ENCODE measurements at regions not wholly inside any gene's neighbourhood (a gene's known extent, or its start where the extent isn't known, plus 50 kb on each side); places are given as distances from the start of the nearest gene placed in this dataset.
"Not testable (repeated sequence)": the region's sequence is repeated elsewhere in the genome, so short reads cannot be mapped to it uniquely, and the experiment has no call there.

DNA sequence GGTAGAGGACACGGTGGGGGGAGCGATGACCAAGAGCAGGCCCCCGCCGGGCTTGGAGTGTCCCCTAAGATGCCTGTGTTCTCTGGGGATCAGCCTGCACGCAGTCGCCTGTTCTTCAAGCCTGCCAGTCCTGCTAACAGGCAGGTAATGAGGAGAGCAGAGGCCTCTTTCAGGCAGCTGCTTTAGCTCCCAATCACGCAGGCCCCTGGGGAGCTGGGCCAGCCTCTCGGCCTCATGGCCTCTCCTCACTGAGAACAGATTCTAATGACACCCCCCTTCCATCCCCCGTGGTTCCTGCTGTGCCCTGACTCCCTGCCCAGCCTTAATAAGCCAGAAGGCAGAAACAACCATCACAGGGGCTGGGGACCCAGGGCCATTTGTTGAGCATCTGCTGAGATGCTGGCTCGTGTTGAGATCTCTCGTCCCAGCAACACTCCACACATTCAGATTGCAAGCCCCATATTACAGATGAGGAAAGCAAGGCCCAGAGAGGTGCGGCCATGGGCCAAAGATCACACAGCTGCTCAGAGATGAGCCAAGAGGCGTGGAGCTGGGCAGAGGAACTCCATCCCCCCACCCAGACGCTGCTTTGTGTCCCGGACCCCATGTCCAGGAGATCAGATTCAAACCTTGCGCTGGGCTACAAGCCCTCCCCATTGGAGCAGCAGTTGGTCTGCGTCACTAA lies 71.6 kb upstream of the CASZ1 start:
- DNase-seq (ENCODE audit: low spot score), result peak; percentile 4

DNA sequence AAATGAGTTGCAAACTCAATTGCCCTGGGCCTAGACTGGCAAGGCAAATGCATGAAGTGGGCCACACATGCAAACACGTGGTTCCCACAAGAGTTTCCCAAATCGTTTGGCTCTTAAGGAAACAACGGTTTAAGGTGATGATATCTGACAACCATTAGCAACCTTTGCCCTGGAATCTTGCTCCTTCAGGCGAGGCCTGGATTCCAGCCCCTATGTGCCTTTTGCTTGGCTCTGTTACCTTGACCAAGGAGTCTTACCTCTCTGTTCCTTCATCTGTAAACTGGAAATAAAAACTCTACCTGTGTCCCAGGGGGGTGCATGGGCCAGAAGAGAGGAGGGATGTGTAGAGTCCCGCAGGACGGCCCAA lies 72.1 kb upstream of the CASZ1 start:
- DNase-seq (ENCODE audit: low spot score), result no peak

GRCh38 chr1:10869933-10870332 lies 73.5 kb upstream of the CASZ1 start:
- DNase-seq (ENCODE audit: low spot score), result no peak

- no peak for DNase-seq (ENCODE audit: low spot score)
Observed at GRCh38 chr1:10870493-10871096, 74.1 kb upstream of the CASZ1 start.

DNA sequence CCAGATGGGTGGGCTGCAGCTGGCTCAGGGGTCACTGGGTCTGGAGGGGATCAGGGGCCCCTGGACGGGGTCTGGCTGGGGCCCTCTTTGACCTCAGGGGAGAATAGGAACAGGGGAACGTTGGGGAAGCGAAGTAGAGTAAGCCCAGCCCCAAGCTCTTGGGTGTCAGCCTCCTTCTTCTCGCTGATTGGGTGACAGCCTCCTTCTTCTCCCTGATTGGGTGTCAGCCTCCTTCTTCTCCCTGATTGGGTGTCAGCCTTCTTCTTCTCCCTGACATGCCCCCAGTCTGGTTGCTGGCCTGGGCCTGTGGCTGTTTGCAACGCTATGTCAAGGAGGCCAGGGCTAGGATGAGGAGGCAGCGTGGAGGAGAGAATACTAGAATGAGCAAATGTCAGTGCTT lies 76.7 kb upstream of the CASZ1 start:
- no peak for DNase-seq (ENCODE audit: low spot score)

GRCh38 chr1:10874351-10874750 lies 77.9 kb upstream of the CASZ1 start:
- no peak for DNase-seq (ENCODE audit: low spot score)

DNA sequence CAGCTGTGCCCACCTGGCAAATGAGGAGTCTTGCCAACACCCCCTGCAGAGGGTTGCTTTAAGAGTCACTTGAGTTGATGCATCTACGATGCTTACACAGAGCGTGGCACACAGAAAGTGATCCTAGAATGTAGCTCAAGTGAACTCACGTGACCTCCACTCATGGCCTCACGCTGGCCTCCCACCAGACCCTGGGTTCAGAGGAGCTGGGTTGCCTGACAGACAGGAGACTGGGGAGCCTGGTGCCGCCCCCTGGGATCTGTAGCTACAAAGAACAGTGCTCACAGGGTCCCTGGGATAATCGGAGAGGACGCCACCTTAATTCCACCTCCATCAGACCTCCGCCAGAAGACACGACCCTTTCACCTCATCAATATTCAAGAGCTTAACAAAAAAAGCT lies 81.4 kb upstream of the CASZ1 start:
- no peak for DNase-seq (ENCODE audit: low spot score)

GRCh38 chr1:10878469-10878868 lies 82.0 kb upstream of the CASZ1 start:
- DNase-seq (ENCODE audit: low spot score), result no peak

- DNase-seq (ENCODE audit: low spot score), result no peak
Observed at GRCh38 chr1:10880063-10880462, 83.6 kb upstream of the CASZ1 start.

DNA sequence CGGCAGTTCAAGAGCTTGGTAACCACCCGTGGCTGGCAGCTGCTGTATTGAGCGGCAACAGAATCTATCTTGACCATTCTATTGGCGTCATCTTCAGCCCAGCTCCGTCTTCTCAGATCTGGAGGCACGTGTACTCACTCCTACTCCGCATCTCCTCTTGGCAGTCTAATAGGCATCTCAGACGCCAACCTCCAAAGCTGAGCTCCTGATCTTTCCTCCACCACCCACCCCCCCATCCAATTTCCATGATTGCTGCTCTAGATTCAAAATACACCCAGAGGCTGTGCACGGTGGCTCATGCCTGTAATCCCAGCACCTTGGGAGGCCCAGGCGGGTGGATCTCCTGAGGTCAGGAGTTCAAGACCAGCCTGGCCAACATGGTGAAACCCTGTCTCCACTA lies 84.6 kb upstream of the CASZ1 start:
- DNase-seq (ENCODE audit: low spot score), result no peak

DNA sequence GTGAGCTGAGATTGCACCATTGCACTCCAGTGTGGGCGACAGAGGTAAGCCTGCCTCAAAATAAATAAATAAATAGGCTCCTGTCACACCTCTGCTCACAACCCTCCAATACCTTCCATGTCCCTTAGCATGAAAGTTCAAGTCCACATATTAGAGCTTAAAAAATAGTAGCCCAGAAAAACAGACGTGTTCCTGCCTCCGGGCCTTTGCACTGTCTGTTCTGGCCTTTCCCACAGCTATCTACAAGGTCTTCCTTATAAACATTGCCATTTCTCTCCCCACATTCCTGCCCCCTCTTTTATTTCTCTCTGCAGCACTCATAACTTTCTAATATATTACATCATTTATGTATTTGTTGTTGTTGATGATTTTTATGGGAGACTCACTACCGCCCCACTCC lies 85.6 kb upstream of the CASZ1 start:
- no peak for DNase-seq (ENCODE audit: low spot score)

GRCh38 chr1:10887032-10887431 lies 90.6 kb upstream of the CASZ1 start:
- not testable (repeated sequence) for DNase-seq (ENCODE audit: low spot score)

DNA sequence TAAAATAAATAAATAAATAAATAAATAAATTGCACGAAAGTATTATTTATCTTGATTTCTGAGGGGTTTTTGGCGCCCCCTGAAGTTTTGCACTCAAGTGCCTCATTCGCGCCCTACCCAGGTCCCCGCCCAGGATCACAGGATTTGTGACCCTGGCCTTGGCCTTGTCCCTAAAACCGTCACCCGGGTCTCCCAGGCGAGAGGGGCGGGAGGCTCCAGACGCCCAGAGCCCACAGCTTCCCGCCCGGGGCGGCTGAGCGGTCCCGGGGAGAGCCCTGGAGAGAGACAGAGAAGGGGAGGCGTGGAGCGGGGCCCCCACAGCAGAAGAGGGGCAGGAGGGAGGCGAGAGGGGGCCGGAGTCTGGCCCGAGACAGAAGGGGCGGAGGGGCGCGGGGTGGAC lies 91.8 kb upstream of the CASZ1 start:
- DNase-seq (ENCODE audit: low spot score), result no peak

DNA sequence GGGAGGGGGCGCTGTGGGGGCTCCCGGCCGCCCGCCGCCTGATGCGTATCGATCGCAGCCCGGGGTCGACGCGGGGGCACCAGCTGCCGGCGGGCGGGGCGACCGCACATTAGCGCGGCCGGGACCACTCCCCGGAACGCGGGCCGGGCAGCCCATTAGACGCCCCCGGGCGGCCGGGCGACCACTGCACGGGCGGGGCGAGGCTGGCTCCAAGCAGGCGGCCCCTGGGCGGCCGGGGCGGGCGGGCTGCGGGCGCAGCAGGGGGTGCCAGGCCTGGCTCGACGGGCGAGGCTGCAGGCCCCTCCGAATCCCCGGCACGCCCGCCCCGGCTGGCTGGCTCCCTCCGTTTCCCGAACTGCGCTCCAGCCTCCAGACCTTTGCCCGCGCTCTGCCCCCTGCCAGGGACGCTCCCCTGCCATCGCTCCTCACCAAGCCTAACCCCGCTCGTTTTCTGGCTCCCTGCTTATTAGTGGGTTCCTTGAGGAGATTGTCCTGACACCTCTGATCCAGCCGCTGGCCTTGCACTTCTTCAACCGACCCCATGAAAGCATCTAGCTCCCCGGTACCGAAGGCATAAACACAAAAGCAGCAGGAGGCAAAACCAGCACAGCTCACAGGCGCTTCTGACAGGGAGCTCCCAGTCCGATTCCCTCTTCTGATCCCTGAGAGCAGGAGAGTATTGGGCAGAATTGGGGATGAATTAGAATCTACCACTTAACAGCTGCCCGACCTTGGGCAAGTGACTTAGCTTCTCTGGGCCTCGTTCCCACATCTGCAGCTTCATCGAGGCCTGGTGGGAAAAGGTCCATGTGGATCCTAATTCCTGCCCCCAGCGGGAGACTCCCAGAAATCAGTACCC lies 92.6 kb upstream of the CASZ1 start:
- no peak for DNase-seq (ENCODE audit: low spot score)

DNA sequence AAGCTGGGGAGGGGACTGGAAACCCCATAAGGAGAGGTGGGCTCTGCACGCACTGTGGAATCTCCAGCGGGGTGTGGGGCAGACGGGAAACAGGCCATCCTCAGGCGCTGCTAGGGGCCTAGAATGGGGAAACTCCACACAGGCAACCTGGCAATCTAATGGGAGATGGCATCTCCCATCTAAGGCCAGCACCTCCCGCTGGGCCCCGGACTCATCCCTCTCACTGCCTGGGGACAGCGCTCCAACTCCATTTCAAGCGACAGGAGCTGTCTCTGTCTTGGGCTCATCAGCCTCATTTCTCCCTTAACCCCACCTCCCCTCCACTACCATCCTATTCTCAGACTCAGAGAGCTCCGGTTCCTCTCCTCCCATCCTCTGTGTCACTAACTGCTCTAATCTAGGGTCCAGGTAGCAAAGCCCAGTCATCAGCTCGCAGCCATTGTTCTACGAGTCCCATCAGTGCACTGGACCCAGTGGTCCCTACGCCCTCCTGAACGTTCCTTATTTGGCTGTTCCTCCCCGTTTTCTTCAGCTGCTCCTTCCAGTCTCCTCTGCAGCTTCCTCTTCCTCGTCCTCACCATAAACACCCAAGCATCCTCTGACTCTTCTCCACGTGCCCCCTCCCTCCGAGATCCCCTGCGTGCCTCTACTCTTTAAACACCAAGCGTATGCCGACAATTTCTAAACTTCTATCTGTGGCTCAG lies 93.4 kb upstream of the CASZ1 start:
- no peak for DNase-seq (ENCODE audit: low spot score)

DNA sequence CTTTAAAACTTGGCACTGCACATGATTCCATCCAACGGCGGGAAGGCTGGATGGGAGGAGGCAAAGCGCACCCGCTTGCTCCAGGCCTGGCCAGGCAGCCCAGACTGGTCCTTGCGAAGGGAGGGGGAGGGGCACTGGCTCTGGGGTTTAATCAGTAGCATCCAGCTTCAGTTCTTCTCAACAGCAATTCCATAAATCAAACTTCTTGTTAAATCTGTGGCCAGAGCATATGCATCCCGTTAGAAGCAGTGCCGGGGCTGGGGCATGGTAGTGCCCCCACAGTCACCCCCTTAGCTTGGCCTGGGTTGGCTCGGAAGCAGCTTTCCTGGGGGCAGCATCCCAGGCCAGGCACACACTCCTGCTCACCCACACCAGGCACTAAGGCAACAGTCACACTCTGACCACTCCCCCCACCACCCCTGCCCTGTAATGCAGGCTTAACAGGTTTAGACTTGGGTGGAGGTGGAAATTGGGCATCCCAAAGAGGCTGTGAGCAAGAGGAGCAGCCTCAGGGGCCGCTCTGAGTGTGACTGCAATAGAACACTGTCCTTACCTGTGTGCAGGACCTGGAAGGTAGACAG lies 94.1 kb upstream of the CASZ1 start:
- DNase-seq (ENCODE audit: low spot score), result no peak

DNA sequence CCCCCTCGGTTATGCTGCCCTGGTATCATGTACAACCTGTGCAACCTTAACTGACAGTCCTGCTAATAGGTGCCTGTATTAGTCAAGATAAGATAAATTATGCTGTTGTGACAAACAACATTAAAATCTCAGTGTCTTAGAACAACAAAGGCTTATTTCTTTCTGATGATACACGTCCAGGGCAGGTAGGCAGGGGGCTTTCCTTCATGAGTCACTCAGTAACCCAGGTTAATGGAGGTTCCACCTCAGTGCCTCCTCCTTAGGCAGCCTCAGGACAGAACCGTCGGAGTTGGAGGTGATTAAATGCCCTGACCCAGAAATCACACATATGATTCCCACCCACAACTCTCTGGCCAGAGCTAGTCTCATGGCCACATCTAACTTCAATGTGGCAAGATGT lies 94.6 kb upstream of the CASZ1 start:
- DNase-seq (ENCODE audit: low spot score), result no peak

DNA sequence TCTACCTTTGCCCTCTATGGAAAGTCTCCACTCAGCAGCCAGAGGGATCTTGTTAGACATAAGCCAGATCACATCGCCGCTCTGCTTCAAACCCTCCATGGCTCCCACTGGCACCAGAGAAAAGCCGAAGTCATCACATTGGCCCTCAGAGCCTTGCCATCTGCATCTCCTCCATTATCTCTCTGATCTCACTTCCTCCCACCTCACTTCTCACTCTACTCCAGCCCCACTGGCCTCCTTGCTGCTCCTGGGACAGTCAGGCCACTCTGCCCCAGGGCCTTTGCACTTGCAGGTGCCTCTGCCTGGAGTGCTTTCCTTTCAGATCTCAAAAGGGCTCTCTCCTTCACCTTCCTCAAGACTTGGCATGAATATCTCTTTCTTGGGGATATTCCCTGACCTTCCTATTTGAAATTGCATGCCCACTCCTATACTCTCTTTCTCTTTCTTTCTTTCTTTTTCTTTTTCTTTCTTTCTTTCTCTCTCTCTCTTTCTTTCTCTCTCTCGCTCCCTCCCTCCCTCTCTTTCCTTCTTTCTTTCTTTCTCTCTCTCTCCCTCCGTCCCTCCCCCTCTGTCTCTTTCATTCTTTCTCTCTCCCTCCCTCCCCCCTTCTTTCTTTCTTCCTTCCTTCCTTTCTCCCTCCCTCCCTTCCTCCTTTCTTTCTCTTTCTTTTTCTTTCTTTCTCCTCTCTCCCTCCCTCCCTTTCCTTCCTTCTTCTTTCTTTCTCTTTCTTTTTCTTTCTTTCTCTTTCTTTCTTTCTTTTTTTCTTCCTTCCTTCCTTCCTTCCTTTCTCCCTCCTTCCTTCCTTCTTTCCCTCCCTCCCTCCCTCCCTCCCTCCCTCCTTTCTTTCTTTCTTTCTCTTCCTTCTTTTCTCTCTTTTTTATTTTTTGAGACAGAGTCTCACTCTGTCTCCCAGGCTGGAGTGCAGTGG lies 96.0 kb upstream of the CASZ1 start:
- no peak for DNase-seq (ENCODE audit: low spot score)

- no peak for DNase-seq (ENCODE audit: low spot score)
Observed at GRCh38 chr1:10895621-10896020, 99.2 kb upstream of the CASZ1 start.

GRCh38 chr1:10896673-10897072 lies 100.2 kb upstream of the CASZ1 start:
- no peak for DNase-seq (ENCODE audit: low spot score)

- DNase-seq (ENCODE audit: low spot score), result no peak
Observed at GRCh38 chr1:10897321-10897980, 101.0 kb upstream of the CASZ1 start.

Data from pons (tissue), 1 donor.